ENCODE measurements at regions not wholly inside any gene's neighbourhood (a gene's known extent, or its start where the extent isn't known, plus 50 kb on each side); places are given as distances from the start of the nearest gene placed in this dataset.
"Not testable (repeated sequence)": the region's sequence is repeated elsewhere in the genome, so short reads cannot be mapped to it uniquely, and the experiment has no call there.

- TF ChIP-seq CTCF (IDR thresholded peaks at IDR 0.05; ENCODE audit: low read depth, low read length, missing control alignments), result no peak
- no peak for DNase-seq (ENCODE audit: low read depth)
- no peak overlapping the region for H3K4me3 ChIP-seq (ENCODE audit: low read depth, low read length)
Measured at GRCh38 chr12:83739607-83740006, 1052.9 kb downstream of the TMTC2 start.

- no peak overlapping the region for H3K4me3 ChIP-seq (ENCODE audit: low read depth, low read length)
- no peak for DNase-seq (ENCODE audit: low read depth)
- TF ChIP-seq CTCF (IDR thresholded peaks at IDR 0.05; ENCODE audit: low read depth, low read length, missing control alignments), result no peak
Measured at GRCh38 chr12:83710851-83711250, 1024.1 kb downstream of the TMTC2 start.

DNA sequence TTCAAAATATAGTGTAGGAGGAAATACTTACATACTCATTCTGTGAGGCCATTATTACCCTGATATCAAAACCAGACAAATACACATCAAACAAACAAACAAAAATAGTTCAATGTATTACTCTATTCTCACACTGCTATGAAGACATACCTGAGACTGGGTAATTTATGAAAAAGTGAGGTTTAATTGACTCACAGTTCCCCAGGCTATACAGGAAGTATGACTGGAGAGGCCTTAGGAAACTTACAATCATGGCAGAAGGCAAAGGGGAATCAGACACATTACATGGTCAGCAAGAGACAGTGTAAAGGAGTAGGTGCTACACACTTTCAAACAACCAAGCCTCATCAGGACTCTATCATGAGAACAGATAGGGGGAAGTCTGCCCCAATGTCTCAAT, 1023.2 kb downstream of the TMTC2 start:
- no peak overlapping the region for H3K4me3 ChIP-seq (ENCODE audit: low read depth, low read length)
- no peak for TF ChIP-seq CTCF (IDR thresholded peaks at IDR 0.05; ENCODE audit: low read depth, low read length, missing control alignments)
- no peak for DNase-seq (ENCODE audit: low read depth)

- TF ChIP-seq CTCF (IDR thresholded peaks at IDR 0.05; ENCODE audit: low read depth, low read length, missing control alignments), result no peak
- no peak overlapping the region for H3K4me3 ChIP-seq (ENCODE audit: low read depth, low read length)
- no peak for DNase-seq (ENCODE audit: low read depth)
Measured at GRCh38 chr12:83700838-83701237, 1014.1 kb downstream of the TMTC2 start.

DNA sequence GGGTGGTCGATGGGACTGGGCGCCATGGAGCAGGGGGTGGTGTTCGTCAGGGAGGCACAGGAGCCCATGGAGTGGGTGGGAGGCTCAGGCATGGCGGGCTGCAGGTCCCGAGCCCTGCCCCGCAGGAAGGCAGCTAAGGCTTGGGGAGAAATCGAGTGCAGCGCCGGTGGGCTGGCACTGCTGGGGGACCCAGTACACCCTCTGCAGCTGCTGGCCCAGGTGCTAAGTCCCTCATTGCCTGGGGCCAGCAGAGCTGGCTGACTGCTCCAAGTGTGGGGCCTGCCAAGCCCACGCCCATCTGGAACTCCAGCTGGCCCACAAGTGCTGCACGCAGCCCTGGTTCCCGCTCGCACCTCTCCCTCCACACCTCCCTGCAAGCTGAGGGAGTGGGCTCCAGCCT, 1009.6 kb downstream of the TMTC2 start:
- H3K4me3 ChIP-seq (ENCODE audit: low read depth, low read length); DNase-seq (ENCODE audit: low read depth): not testable (repeated sequence)

- TF ChIP-seq CTCF (IDR thresholded peaks at IDR 0.05; ENCODE audit: low read depth, low read length, missing control alignments), result no peak
- no peak overlapping the region for H3K4me3 ChIP-seq (ENCODE audit: low read depth, low read length)
- DNase-seq (ENCODE audit: low read depth), result no peak
Measured at GRCh38 chr12:83691730-83692129, 1005.0 kb downstream of the TMTC2 start.

DNA sequence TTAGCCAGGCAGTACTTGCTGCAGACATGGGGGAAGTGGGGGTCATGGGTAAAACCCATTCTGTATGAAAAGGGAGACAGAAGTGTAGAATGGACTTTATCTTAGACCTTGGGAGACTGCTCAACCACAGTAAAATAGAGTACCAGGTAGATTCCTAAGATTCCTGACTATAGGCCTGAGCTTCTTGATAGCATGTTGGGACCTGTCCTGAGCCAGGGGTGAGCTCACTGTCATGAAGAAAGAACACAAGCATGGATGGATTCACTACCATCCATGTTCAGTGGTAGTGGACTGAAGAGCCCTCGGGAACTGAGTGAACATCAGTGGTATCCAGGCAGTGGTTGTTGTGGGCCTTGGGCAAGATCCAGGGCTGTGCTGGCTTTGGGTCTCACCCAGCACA, 1003.8 kb downstream of the TMTC2 start:
- no peak for TF ChIP-seq CTCF (IDR thresholded peaks at IDR 0.05; ENCODE audit: low read depth, low read length, missing control alignments)
- H3K4me3 ChIP-seq (ENCODE audit: low read depth, low read length), result no peak overlapping the region
- no peak for DNase-seq (ENCODE audit: low read depth)

GRCh38 chr12:83689333-83689732, 1002.6 kb downstream of the TMTC2 start:
- no peak overlapping the region for H3K4me3 ChIP-seq (ENCODE audit: low read depth, low read length)
- no peak for TF ChIP-seq CTCF (IDR thresholded peaks at IDR 0.05; ENCODE audit: low read depth, low read length, missing control alignments)
- no peak for DNase-seq (ENCODE audit: low read depth)
